ENCODE measurements at regions not wholly inside any gene's neighbourhood (a gene's known extent, or its start where the extent isn't known, plus 50 kb on each side); places are given as distances from the start of the nearest gene placed in this dataset.
"Not testable (repeated sequence)": the region's sequence is repeated elsewhere in the genome, so short reads cannot be mapped to it uniquely, and the experiment has no call there.

- Histone ChIP-seq H3K36me3 (no peaks in the 10 kb centered on the region), H3K4me3 (no peak overlapping the region), H3K27me3 (no peaks in the 10 kb centered on the region), H3K9me3 (no peaks in the 10 kb centered on the region; the same call in 1 of the 2 replicates)
- DNase-seq, result no peak
Measured at GRCh38 chr15:81942655-81943195, 103.1 kb downstream of the MEX3B start.

GRCh38 chr15:81942157-81942556 is 103.7 kb downstream of the MEX3B start:
- Histone ChIP-seq H3K36me3 (no peaks in the 10 kb centered on the region), H3K27me3 (no peaks in the 10 kb centered on the region), H3K9me3 (no peaks in the 10 kb centered on the region; the same call in 1 of the 2 replicates), H3K4me3 (no peak overlapping the region)
- no peak for DNase-seq

DNA sequence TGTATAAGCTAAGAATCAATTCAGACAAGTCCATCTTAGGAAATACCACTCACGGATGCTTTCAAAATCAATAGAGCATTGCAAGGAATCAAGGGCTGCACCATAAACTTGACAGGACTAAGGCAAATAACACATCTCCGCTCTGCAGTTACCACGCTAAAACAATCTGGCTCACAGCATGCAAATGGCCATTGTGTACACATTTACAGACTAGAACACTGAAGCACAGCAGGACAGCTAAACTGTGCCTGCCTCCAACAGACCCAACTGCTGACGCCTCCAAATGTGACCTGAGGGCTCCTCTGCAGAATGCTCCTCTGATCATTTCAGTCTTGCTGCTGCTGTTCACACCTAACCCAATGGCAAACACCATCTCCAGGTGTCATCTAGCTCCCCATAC is 104.3 kb downstream of the MEX3B start:
- H3K27me3 ChIP-seq, result no peaks in the 10 kb centered on the region
- DNase-seq, result no peak
- H3K9me3 ChIP-seq, result no peaks in the 10 kb centered on the region; the same call in 1 of the 2 replicates
- no peaks in the 10 kb centered on the region for H3K36me3 ChIP-seq
- no peak overlapping the region for H3K4me3 ChIP-seq

GRCh38 chr15:81940467-81941451 is 105.1 kb downstream of the MEX3B start:
- no peaks in the 10 kb centered on the region; the same call in 1 of the 2 replicates for H3K9me3 ChIP-seq
- H3K36me3 ChIP-seq, result no peaks in the 10 kb centered on the region
- no peak overlapping the region for H3K4me3 ChIP-seq
- peak; percentile 63 for DNase-seq
- H3K27me3 ChIP-seq, result no peaks in the 10 kb centered on the region

DNA sequence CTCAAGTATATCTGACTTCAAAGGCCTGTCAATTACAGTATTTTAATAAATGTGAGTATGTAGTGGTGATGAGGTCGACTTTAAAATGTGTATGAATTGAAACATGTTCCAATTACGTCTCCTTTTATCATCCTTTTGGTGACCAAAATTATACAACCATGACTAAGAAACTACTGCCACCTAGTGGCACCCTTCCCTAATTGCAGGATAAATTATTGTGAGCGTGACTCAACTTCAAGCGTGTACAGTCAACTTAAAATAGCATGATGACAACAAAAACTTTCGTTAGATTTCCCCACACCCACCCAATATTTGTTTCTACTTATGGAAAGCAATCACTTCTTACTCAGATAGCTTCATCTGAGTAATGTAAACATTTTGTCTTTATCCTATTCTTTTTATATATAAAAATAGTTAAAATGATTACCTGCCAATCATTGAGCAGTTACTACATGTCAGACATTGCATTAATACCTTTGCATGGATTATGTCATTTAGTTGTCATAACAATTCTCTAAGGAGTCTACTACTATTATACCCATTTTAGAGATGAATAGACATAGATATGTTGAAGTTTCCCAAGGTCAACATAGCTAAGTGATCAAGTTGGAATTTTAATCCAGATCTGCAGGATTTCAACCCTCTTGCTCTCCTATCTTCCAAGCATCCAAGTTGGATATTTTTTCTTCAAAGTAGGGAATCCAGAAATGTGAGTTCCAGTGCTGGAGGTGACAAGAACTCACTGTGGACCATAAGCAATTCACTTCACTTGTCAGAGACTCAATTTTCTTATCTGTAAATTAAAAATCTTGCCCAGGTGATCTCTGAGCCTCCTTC is 106.0 kb downstream of the MEX3B start:
- no peak overlapping the region for H3K4me3 ChIP-seq
- no peaks in the 10 kb centered on the region for H3K36me3 ChIP-seq
- no peak for DNase-seq
- no peaks in the 10 kb centered on the region; the same call in 1 of the 2 replicates for H3K9me3 ChIP-seq
- no peaks in the 10 kb centered on the region for H3K27me3 ChIP-seq

DNA sequence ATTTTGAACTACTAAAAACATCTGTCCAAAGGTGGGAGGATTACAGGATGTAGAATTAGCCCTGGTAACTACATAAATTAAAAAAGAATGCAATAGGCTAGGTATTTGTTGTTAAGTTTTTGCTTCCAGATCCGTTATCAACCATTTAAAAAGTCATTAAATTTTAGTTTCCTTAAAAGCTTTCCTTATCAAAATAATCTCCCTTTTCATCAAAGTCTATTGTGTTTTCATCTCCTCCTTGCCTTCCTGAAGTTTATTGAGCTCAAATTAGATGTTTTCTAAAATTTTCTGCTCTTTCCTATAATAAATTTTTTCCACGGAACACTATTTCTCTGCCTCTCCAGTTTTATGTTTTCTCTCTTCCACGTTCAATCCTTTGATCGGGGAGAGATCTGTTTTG is 108.6 kb downstream of the MEX3B start:
- no peak for DNase-seq
- Histone ChIP-seq H3K36me3 (no peaks in the 10 kb centered on the region), H3K27me3 (no peaks in the 10 kb centered on the region), H3K4me3 (no peak overlapping the region), H3K9me3 (no peaks in the 10 kb centered on the region; the same call in 1 of the 2 replicates)

DNA sequence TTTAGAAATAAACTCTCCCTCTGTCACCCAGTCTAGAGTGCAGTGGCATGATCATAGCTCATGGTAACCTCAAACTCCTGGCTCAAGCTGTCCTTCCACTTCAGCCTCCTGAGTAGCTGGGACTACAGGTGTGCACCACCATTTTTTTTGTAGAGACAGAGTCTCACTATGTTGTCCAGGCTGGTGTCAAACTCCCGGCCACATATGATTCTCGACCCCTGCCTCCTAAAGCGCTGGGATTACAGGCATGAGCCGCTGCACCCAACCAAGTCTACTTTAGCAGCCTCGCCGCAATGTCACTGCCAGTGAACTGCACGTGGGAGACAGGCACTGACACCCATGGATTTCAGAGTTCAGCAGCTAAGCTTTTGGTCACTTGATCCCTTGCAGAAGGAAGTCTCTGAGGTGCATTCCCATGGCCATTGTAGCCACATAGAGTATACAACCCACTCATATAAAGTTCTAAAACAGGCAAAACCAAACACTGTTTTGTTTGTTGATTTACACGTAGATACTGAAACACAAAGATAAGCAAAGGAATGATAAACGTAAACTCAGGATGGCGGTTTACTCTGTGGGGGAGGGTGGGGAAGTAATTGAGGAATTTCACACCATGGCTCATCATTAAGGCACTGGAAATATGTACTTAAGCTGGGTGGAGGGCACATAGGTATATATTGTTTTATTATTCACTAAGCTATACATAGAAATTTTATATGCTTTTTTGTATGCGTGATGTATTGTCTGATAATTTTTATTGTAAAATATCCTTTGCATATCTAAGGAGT is 115.0 kb downstream of the MEX3B start:
- DNase-seq, result no peak
- Histone ChIP-seq H3K36me3 (no peaks in the 10 kb centered on the region), H3K9me3 (no peaks in the 10 kb centered on the region), H3K4me3 (no peak overlapping the region), H3K27me3 (no peaks in the 10 kb centered on the region)

GRCh38 chr15:81929557-81929956 is 116.3 kb downstream of the MEX3B start:
- Histone ChIP-seq H3K9me3 (no peaks in the 10 kb centered on the region), H3K4me3 (no peak overlapping the region), H3K36me3 (no peaks in the 10 kb centered on the region), H3K27me3 (no peaks in the 10 kb centered on the region)
- no peak for DNase-seq

DNA sequence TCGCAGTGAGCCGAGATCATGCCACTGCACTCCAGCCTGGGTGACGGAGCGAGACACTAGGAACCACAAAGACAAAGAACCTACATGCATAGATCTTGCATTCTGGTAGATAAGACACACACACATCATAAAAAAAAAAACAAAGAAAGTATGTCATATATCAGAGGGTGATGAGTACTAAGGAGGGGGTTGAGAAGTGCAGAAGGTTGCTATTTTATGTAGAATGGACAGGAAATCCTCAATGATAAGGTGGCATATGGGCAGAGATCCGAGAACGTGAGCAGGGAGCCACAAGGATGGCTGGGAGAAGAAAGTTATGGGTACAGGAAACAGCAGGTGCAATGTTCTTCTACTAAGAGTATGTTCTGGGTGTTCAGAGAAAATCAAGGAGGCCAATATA is 118.8 kb downstream of the MEX3B start:
- Histone ChIP-seq H3K36me3 (no peaks in the 10 kb centered on the region), H3K9me3 (peaks cover 2% of the 10 kb centered on the region), H3K27me3 (no peaks in the 10 kb centered on the region), H3K4me3 (no peak overlapping the region)
- DNase-seq, result no peak

GRCh38 chr15:81924729-81925128 is 121.1 kb downstream of the MEX3B start:
- H3K4me3 ChIP-seq, result no peak overlapping the region
- no peaks in the 10 kb centered on the region for H3K27me3 ChIP-seq
- no peaks in the 10 kb centered on the region for H3K36me3 ChIP-seq
- peak; percentile 32 for DNase-seq
- peaks cover 18% of the 10 kb centered on the region for H3K9me3 ChIP-seq

DNA sequence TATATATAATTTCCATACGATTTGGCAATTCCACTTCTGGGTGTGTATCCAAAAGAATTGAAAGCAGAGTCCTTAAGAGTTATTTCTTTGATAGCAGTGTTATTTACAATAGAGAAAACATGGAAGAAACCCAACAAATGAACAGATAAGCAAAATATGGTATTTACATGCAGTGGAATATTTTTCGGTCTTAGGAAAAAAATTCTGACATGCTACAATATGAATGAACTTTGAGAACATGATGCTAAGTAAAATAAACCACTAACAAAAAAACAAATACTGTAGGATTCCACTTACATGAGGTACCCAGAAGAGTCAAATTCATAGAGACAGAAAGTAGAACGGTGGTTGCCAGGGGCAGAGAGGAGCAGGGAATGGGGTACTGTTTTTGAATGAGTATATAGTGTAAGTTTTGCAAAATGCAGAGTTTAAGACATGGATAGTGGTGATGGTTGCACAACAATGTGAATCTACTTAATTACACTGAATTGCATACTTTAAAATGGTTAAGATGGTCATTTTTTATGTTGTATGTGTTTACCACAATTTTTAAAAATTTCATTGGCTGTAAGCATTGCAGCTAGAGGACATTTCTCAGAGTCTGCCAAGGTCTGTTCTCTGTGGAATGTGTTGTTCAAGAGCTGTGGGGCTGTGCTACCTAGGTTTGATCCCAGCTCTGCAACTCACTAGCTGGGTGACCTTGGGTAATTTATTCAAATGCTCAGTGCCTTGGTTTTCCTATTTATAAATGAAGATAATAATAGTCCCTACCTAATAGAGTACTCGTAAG is 122.1 kb downstream of the MEX3B start:
- Histone ChIP-seq H3K9me3 (peaks cover 25% of the 10 kb centered on the region), H3K4me3 (no peak overlapping the region), H3K27me3 (no peaks in the 10 kb centered on the region), H3K36me3 (no peaks in the 10 kb centered on the region)
- no peak for DNase-seq

GRCh38 chr15:81922143-81922542 is 123.7 kb downstream of the MEX3B start:
- no peak overlapping the region for H3K4me3 ChIP-seq
- H3K9me3 ChIP-seq, result peaks cover 35% of the 10 kb centered on the region
- no peaks in the 10 kb centered on the region for H3K27me3 ChIP-seq

DNA sequence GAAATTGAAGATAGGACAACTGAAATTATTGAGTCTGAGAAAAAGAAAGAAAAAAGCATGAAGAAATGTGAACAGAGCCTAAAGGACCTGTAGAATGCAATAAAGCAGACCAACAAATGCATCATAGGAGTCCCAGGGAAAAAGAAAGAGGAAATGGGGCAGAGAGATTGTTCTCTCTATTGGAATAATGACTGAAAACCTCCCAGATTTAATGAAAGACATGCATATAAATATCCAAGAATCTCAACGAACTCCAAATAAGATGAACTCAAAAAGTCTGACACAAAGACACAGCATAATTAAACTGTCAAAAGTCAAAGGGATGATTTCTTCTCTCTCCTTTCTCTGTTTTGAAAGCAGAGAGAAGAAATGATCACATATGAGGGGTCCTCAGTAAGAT is 124.7 kb downstream of the MEX3B start:
- H3K36me3 ChIP-seq, result no peaks in the 10 kb centered on the region
- no peak overlapping the region for H3K4me3 ChIP-seq
- H3K27me3 ChIP-seq, result no peaks in the 10 kb centered on the region
- H3K9me3 ChIP-seq, result peaks cover 35% of the 10 kb centered on the region
- no peak for DNase-seq

More at GRCh38 chr15:81922143-81922542, 123.7 kb downstream of the MEX3B start:
- DNase-seq, result no peak
- H3K36me3 ChIP-seq, result no peaks in the 10 kb centered on the region

GRCh38 chr15:81918767-81919166 is 127.1 kb downstream of the MEX3B start:
- H3K4me3 ChIP-seq, H3K27me3 ChIP-seq, DNase-seq, H3K36me3 ChIP-seq: not testable (repeated sequence)
- H3K9me3 ChIP-seq, result peaks cover 35% of the 10 kb centered on the region

DNA sequence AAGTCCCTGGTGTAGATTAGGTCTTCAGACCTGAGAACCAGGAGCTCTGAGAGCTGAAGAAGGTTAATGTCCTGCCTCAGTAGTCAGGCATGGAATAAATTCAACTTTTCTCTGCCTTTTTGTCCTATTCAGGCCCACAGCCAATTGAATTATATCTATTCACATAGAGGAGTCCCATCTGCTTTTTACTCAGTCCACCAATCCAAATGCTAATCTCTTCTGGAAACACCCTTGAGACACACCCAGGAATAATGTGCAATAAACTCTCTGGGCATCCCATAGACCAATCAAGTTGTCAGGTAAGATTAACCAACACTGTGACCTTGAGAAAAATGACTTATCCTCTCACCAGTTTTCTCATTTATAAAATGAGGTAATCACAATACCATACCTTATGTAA is 129.4 kb downstream of the MEX3B start:
- H3K27me3 ChIP-seq, result no peaks in the 10 kb centered on the region
- DNase-seq, result no peak
- H3K36me3 ChIP-seq, result no peaks in the 10 kb centered on the region
- no peak overlapping the region for H3K4me3 ChIP-seq
- peaks cover 27% of the 10 kb centered on the region for H3K9me3 ChIP-seq

DNA sequence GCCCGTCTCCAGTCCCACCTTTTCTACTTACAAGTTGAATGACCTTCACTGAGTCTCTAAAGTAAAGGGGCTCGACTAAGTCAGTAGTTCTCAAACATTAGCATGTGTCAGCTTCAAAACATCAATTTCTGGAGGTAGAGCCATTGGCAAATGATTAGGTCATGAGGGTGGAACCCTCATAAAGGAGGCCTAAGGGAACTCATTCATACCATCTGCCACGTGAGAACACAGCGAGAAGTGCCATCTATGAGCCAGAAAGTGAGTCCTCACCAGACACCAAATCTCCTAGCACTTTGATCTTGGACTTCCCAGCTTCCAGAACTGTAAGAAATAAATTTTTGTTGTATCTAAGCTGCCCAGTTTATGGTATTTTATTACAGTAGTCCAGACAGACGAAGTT is 129.8 kb downstream of the MEX3B start:
- Histone ChIP-seq H3K4me3 (no peak overlapping the region), H3K36me3 (no peaks in the 10 kb centered on the region), H3K27me3 (no peaks in the 10 kb centered on the region), H3K9me3 (peaks cover 22% of the 10 kb centered on the region)
- no peak for DNase-seq

Data from MG63 (cell line).